ENCODE measurements at regions not wholly inside any gene's neighbourhood (a gene's known extent, or its start where the extent isn't known, plus 50 kb on each side); places are given as distances from the start of the nearest gene placed in this dataset.

DNA sequence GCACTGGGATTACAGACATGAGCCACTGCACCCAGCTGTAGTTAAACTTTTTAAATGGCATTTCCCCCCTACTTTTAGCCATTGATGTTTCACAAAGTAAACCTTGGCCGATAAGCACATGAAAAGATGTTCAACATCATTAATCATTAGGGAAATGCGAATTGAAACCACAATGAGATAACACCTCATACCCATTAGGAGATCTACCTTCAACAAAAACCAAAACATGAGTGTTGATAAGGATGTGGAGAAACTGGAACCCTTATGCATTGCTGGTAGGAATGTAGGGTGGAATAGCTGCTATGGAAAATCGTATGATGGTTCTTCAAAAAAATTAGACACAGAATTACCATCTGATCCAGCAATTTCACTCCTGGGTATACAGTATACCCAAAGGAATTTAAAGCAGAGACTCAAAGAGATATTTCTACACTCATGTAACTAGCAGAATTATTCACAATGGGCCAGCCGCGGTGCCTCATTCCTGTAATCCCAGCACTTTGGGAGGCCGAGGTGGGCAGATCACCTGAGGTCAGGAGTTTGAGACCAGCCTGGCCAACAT, 286.5 kb upstream of the JARID2 start:
- POLR2A ChIA-PET, result interaction anchor here (0.6 kb wide), 1 partner anchor 97 kb away, joined by 3 read pairs; no protein-coding TSS in a partner anchor
- H3K27me3 Mint-ChIP-seq (ENCODE audit: low read depth), result no peaks in the 10 kb centered on the region
- peaks cover 20% of the 10 kb centered on the region for H3K36me3 Mint-ChIP-seq
- H3K9me3 Mint-ChIP-seq, result peaks cover 15% of the 10 kb centered on the region
- CTCF ChIA-PET, result interaction anchor here (0.6 kb wide), 1 partner anchor 511 kb away, joined by 3 read pairs; no protein-coding TSS in a partner anchor
- H3K4me1 Mint-ChIP-seq, result peaks cover 4% of the 10 kb centered on the region
- no peak overlapping the region for H3K27ac Mint-ChIP-seq
- TF ChIP-seq E2F5 (CRISPR knock-in tag; IDR thresholded peaks at IDR 0.05) (no peak), ZNF138 (CRISPR knock-in tag; conservative IDR thresholded peaks at IDR 0.05) (no peak), JAZF1 (CRISPR knock-in tag; IDR thresholded peaks at IDR 0.05) (no peak), ZBTB21 (CRISPR knock-in tag; IDR thresholded peaks at IDR 0.05; ENCODE audit: borderline replicate concordance) (no peak), ZNF219 (CRISPR knock-in tag; IDR thresholded peaks at IDR 0.05; ENCODE audit: borderline replicate concordance) (no peak), E2F1 (CRISPR knock-in tag; IDR thresholded peaks at IDR 0.05) (no peak), NR3C1 (CRISPR knock-in tag; conservative IDR thresholded peaks at IDR 0.05; ENCODE audit: low read depth) (no peak), ZNF263 (CRISPR knock-in tag; IDR thresholded peaks at IDR 0.05; ENCODE audit: low read depth) (no peak), ERG (CRISPR knock-in tag; IDR thresholded peaks at IDR 0.05) (no peak), ZNF232 (CRISPR knock-in tag; IDR thresholded peaks at IDR 0.05) (no peak), TCF7 (CRISPR knock-in tag; IDR thresholded peaks at IDR 0.05; ENCODE audit: low read depth) (no peak), ZNF121 (CRISPR knock-in tag; IDR thresholded peaks at IDR 0.05) (no peak), ELF4 (CRISPR knock-in tag; IDR thresholded peaks at IDR 0.05; ENCODE audit: low read depth) (no peak), NFE2L1 (CRISPR knock-in tag; IDR thresholded peaks at IDR 0.05) (no peak), NFATC4 (CRISPR knock-in tag; IDR thresholded peaks at IDR 0.05) (no peak), AR (CRISPR knock-in tag; IDR thresholded peaks at IDR 0.05) (no peak)
- TF ChIP-seq, protein P1, sequence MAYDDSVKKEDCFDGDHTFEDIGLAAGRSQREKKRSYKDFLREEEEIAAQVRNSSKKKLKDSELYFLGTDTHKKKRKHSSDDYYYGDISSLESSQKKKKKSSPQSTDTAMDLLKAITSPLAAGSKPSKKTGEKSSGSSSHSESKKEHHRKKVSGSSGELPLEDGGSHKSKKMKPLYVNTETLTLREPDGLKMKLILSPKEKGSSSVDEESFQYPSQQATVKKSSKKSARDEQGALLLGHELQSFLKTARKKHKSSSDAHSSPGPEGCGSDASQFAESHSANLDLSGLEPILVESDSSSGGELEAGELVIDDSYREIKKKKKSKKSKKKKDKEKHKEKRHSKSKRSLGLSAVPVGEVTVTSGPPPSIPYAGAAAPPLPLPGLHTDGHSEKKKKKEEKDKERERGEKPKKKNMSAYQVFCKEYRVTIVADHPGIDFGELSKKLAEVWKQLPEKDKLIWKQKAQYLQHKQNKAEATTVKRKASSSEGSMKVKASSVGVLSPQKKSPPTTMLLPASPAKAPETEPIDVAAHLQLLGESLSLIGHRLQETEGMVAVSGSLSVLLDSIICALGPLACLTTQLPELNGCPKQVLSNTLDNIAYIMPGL (CRISPR knock-in tag; IDR thresholded peaks at IDR 0.05), result no peak
- TF ChIP-seq, protein P2, sequence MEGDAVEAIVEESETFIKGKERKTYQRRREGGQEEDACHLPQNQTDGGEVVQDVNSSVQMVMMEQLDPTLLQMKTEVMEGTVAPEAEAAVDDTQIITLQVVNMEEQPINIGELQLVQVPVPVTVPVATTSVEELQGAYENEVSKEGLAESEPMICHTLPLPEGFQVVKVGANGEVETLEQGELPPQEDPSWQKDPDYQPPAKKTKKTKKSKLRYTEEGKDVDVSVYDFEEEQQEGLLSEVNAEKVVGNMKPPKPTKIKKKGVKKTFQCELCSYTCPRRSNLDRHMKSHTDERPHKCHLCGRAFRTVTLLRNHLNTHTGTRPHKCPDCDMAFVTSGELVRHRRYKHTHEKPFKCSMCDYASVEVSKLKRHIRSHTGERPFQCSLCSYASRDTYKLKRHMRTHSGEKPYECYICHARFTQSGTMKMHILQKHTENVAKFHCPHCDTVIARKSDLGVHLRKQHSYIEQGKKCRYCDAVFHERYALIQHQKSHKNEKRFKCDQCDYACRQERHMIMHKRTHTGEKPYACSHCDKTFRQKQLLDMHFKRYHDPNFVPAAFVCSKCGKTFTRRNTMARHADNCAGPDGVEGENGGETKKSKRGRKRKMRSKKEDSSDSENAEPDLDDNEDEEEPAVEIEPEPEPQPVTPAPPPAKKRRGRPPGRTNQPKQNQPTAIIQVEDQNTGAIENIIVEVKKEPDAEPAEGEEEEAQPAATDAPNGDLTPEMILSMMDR (IDR thresholded peaks at IDR 0.05), result no peak
- TF ChIP-seq, protein P3, sequence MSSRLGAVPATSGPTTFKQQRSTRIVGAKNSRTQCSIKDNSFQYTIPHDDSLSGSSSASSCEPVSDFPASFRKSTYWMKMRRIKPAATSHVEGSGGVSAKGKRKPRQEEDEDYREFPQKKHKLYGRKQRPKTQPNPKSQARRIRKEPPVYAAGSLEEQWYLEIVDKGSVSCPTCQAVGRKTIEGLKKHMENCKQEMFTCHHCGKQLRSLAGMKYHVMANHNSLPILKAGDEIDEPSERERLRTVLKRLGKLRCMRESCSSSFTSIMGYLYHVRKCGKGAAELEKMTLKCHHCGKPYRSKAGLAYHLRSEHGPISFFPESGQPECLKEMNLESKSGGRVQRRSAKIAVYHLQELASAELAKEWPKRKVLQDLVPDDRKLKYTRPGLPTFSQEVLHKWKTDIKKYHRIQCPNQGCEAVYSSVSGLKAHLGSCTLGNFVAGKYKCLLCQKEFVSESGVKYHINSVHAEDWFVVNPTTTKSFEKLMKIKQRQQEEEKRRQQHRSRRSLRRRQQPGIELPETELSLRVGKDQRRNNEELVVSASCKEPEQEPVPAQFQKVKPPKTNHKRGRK (CRISPR knock-in tag; IDR thresholded peaks at IDR 0.05; ENCODE audit: borderline replicate concordance), result no peak
- ATAC-seq (no peak), DNase-seq (ENCODE audit: low spot score) (no peak)
- no peak overlapping the region for H3K4me3 Mint-ChIP-seq
